RWPE1 (cell line): ENCODE measurements at regions not wholly inside any gene's neighbourhood (a gene's known extent, or its start where the extent isn't known, plus 50 kb on each side); places are given as distances from the start of the nearest gene placed in this dataset.

ENCODE experiments used
- CTCF ChIA-PET: fragments of 350-600 bp; sonication (Branson Sonifier 250); formaldehyde crosslinking; extraction: SDS; loops from one replicate; lab custom pipeline; 2021; lab: Yijun Ruan, JAX
- POLR2A ChIA-PET: fragments of 400-600 bp; formaldehyde crosslinking; extraction: SDS; loops from one replicate; lab custom pipeline; 2020; ENCODE audit warnings: antibody characterized with exemption; ENCODE audit not compliant: low non-redundant PET; lab: Yijun Ruan, JAX
- DNase-seq: peaks from one replicate; pipeline ENCODE4 v3.0.0; 2012; ENCODE audit warnings: low spot score
- H3K27ac ChIP-seq: fragments of 450-650 bp; 2 replicates; pipeline ENCODE4 v1.5.1; 2017
- TF ChIP-seq, protein P1 (sequence below): fragments of 450-650 bp; conservative IDR thresholded peaks from 2 replicates; pipeline ENCODE4 v1.5.1; 2017; ENCODE audit warnings: low read depth, mild to moderate bottlenecking

DNA sequence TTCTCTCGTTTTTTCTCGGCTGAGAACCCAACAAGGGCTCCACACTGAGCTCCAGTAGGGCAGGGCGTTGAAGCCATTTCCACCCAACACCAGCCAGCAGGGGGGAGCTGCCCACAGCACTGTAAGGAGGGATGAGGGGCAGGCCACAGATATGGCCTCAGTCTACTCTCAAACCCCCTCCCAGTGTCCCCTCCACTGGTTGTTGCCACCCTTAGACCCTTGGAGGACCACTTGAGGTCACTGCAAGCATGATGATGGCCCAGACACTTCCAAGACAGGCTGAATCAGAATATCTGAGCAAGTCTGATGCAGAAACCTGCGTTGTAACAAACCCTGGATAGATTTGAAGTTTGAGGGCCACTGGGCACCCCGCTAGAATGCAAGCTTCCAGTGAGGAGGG is 217.0 kb upstream of the CST7 start:
- CTCF ChIA-PET = interaction anchor here (0.8 kb wide), 1 partner anchor 519 kb away, joined by 4 read pairs; no protein-coding TSS in a partner anchor
- DNase-seq = no peak
- TF ChIP-seq, protein P1, sequence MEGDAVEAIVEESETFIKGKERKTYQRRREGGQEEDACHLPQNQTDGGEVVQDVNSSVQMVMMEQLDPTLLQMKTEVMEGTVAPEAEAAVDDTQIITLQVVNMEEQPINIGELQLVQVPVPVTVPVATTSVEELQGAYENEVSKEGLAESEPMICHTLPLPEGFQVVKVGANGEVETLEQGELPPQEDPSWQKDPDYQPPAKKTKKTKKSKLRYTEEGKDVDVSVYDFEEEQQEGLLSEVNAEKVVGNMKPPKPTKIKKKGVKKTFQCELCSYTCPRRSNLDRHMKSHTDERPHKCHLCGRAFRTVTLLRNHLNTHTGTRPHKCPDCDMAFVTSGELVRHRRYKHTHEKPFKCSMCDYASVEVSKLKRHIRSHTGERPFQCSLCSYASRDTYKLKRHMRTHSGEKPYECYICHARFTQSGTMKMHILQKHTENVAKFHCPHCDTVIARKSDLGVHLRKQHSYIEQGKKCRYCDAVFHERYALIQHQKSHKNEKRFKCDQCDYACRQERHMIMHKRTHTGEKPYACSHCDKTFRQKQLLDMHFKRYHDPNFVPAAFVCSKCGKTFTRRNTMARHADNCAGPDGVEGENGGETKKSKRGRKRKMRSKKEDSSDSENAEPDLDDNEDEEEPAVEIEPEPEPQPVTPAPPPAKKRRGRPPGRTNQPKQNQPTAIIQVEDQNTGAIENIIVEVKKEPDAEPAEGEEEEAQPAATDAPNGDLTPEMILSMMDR = no peak
- POLR2A ChIA-PET = no interaction called here
- no peak overlapping the region for H3K27ac ChIP-seq

DNA sequence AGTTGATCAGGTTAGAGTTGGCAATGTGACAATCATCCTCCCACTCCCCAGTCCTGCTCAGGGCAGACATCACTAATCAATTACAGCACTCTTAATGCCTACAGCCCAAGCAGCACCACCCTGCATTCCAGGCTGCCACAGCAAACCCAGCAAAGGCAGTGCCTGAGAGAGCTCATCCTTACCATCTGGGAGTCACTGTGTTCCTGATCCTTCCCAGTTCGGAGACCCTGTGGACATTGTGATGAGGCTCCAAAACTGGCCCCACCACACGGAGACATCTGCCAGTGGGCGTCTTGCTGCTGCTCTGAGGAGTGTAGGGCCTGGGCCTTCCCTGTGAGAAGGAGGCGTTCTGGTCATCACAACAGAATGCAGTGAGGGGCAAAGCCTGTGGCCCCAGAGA is 216.5 kb upstream of the CST7 start:
- CTCF ChIA-PET = no interaction called here
- DNase-seq = no peak
- TF ChIP-seq, protein P1 = no peak
- POLR2A ChIA-PET = no interaction called here
- no peak overlapping the region for H3K27ac ChIP-seq

DNA sequence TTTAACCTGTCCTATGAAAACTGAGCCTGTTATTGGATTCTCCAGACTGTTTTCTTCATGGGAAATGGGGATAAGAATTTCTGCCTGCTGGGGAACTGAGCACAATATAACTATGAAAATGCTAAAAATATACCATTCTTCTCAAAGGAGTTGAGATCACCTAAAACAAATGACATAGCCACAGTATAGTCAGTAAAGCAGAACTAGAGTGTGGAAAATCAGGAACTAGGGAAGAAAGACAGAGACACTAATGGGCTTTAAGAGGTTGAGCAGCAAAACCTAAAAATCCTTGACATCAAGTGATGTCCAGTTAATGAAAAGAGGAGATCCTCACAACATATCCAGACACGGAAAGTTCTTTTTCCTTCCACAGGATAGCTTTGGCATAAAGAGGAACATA is 215.7 kb upstream of the CST7 start:
- TF ChIP-seq, protein P1 = no peak

DNA sequence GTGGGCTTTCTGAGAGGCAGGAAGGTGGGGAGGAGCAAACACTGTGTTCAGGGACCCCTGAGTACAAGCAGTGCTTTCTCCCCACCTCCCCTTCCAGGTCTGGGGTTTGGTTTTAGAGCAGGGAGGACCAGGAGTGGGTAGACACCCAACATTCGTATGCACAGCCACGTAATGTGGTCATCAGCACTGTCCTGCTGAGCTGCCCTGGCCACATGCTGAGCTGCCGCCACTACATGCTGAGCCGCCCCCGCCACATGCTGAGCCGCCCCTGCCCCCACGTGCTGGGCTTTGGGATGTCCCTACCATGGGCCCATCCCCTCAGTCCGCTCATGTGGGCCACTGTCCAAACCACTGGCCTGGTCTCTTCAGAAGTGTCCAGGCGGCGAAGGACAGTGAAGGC is 214.9 kb upstream of the CST7 start:
- TF ChIP-seq, protein P1 = no peak
- ChIA-PET CTCF (no interaction called here), POLR2A (no interaction called here)
- no peak for DNase-seq
- H3K27ac ChIP-seq = no peak overlapping the region

More for the DNA sequence above, 215.7 kb upstream of the CST7 start:
- ChIA-PET CTCF (no interaction called here), POLR2A (no interaction called here)
- DNase-seq = no peak
- H3K27ac ChIP-seq = no peak overlapping the region

DNA sequence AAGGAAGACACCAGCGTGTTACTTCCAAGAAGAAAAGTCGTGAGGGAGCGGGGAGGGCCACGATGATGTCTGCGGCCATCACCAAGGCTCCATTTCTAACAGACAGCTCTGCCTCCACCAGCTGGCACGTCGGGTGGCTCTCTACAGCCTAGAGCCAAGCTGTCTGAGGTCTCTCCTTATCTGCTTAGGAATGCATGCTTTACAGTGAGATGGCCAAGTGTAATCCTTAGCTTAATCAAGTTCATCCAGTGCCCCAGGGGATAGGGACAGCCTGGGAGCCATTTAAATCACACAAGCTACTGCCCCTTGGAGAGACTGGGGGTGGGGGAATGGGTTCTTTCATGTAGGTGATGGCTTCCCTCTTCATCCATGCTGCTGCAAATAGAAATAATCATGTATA is 213.8 kb upstream of the CST7 start:
- CTCF ChIA-PET = no interaction called here
- TF ChIP-seq, protein P1 = no peak
- H3K27ac ChIP-seq = no peak overlapping the region
- POLR2A ChIA-PET = no interaction called here
- DNase-seq = no peak

DNA sequence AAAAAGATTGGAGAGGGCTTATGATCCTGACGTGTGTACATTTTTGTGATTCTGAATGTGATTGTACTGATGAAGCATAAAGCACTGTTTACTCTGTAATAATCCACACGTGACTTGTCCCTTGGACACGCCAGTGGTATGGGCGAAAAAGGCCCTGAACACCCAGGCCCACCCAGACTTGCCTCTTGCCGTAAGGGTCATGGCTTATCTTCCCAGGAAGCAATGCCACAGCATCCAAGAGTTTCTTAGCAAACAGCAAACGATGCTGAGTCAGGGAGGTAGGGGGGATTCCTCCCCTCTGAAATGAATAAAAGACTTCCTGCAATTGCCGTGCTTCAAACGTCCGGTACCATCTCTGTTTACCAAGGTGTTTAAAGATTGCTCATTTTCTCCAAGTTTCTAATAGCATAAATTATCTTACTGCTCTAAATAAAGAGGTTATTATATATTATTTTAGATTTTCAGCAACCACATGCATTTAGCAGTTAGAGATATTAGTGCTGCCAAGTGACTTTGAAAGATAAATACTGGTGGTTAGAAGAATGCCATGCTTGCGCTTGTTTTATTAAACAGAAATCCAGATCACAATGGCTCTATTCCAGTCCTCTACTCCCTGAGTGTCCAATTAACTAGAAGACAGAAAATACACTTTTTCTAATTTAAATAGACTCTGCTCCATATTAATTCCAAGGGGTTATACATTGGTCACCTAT is 212.8 kb upstream of the CST7 start:
- no peak for DNase-seq
- no peak overlapping the region for H3K27ac ChIP-seq
- TF ChIP-seq, protein P1 = no peak
- ChIA-PET POLR2A (no interaction called here), CTCF (no interaction called here)
